NCI-H128 (cell line): ENCODE measurements at regions not wholly inside any gene's neighbourhood (a gene's known extent, or its start where the extent isn't known, plus 50 kb on each side); places are given as distances from the start of the nearest gene placed in this dataset.
"Not testable (repeated sequence)": the region's sequence is repeated elsewhere in the genome, so short reads cannot be mapped to it uniquely, and the experiment has no call there.

Experiments used
- DNase-seq: peaks from one replicate; lab custom pipeline; 2025; ENCODE audit not compliant: unreplicated experiment; lab: John Stamatoyannopoulos, UW

DNA sequence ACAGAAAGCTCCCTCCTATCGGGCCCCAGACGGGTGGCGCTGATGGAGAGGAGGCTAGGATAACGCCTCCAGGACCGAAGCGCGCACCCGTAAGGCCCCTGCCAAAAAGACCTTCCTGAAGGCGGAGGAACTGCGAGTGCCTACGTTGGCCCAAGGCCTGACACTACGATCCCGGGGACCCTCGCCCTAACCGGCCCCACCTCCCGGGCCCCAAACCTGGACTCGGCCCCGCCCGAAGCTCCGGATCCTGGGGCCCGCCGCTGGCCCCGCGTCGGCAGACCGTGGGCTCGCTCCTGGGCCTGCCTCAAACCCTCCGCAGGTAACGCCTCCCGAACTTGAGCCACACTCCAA lies 53.6 kb upstream of the ROPN1B start:
- not testable (repeated sequence) for DNase-seq

DNA sequence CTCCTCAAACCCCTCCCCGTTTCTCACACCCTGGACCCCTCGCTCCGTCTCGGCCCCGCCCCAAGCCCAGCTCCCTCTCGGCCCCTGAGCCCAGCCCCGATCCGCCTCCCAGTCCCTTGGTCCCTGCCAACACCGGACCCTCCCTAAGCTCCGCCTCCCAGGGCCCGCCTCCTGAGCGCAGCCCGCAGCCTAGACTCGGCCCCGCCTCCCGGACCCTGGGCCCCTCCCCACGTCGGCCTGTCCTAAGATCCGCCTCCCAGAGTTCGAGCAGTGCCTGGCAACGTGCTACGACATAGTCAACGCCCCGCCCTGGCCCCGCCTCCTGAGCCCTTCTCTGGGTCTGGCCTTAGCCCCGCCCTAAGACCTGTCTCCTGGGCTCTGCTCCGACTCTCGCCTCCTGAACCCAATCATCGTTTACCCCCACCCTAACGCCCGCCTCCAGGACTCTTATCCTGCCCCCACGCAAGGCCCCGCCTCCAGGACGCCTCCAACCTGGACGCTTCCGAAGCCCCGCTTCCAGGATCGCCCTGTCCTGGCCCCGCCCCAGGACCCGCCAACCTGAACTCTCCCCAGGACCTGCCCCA lies 53.1 kb upstream of the ROPN1B start:
- DNase-seq: peak; percentile 98

- DNase-seq: peak; percentile 95
Observed at GRCh38 chr3:125916376-125916978, 52.5 kb upstream of the ROPN1B start.

DNA sequence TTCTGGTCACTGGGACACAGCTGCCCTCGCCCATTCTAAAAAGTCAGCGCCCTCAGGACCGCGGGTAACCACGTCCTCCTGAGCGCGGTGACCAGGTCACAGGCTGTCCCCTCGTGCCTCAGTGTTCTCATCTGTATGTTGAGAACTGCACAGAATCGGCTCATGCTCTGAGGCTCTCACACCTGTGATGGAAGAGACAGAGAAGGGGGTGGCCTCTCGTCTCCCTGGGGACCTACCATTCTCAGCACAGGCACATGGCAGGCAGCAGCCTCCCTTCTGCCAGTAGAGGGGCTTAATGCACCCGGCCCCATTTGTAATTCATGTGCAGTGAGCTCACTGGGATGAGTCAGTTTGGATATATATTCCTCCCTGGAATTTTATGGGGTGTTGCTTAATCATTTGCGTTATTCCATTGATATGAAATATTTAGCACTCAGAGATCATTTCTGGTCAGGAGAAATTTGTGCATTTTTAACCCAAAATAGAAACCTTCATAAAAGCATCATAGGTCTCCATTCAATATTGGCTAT lies 51.9 kb upstream of the ROPN1B start:
- DNase-seq: peak; percentile 48

DNA sequence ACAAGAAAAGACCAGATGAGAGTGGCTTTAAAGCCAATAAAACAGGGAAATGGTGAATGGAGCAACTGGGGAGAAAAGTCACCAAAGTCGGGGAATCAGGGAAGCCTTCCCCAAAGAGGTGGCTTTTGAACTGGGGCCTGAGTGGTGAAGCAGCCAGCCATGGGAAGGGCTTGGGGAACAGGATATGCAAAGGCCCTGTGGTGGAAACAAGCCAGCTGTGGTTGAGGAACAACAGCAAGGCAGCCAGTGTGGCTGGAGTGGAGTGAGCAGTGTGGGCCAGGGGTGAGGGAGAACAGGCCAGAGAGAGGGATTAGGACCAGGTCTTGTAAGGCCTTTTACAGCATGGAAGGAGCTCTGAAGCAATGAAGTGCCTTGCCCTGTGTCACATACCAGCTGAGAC lies 51.0 kb upstream of the ROPN1B start:
- DNase-seq: not testable (repeated sequence)

GRCh38 chr3:125918451-125918850 lies 50.5 kb upstream of the ROPN1B start:
- DNase-seq: not testable (repeated sequence)

- not testable (repeated sequence) for DNase-seq
Observed at GRCh38 chr3:125918866-125919265, 50.1 kb upstream of the ROPN1B start.
